Loucy (cell line): ENCODE measurements at regions not wholly inside any gene's neighbourhood (a gene's known extent, or its start where the extent isn't known, plus 50 kb on each side); places are given as distances from the start of the nearest gene placed in this dataset.

Experiments used
- EZH2phosphoT487 ChIP-seq: fragments of 200-600 bp; IDR thresholded peaks from 2 replicates; pipeline ENCODE4 v1.6.1; 2018; ENCODE audit warnings: antibody characterized with exemption, mild to moderate bottlenecking, moderate library complexity, borderline replicate concordance
- TF ChIP-seq, protein P1 (sequence below): fragments of 200-600 bp; sonication (generic); conservative IDR thresholded peaks from 2 replicates; pipeline ENCODE4 v1.5.1; 2014; ENCODE audit warnings: mild to moderate bottlenecking, antibody characterized with exemption, low read length

DNA sequence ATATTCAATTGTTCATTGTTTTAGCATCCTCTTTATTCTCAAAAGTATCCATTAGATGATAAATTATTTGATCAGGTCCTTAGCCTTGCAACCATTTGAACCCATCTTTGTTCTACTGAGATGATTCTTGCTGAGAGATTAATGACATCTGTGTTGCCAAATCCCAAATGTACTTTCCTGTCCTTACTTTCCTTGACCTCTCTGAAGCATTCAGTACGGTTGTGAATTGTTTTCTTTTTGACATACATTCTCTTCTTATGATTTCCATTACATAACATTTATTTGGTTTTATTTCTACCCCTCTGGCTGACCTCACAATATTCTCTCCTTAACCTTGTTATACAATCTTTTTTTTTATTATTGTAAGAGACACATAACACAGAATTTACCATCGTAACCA is 1058.6 kb upstream of the CNTNAP5 start:
- TF ChIP-seq, protein P1, sequence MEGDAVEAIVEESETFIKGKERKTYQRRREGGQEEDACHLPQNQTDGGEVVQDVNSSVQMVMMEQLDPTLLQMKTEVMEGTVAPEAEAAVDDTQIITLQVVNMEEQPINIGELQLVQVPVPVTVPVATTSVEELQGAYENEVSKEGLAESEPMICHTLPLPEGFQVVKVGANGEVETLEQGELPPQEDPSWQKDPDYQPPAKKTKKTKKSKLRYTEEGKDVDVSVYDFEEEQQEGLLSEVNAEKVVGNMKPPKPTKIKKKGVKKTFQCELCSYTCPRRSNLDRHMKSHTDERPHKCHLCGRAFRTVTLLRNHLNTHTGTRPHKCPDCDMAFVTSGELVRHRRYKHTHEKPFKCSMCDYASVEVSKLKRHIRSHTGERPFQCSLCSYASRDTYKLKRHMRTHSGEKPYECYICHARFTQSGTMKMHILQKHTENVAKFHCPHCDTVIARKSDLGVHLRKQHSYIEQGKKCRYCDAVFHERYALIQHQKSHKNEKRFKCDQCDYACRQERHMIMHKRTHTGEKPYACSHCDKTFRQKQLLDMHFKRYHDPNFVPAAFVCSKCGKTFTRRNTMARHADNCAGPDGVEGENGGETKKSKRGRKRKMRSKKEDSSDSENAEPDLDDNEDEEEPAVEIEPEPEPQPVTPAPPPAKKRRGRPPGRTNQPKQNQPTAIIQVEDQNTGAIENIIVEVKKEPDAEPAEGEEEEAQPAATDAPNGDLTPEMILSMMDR: no peak
- TF ChIP-seq EZH2phosphoT487: no peak
